ENCODE measurements at regions not wholly inside any gene's neighbourhood (a gene's known extent, or its start where the extent isn't known, plus 50 kb on each side); places are given as distances from the start of the nearest gene placed in this dataset.

GRCh38 chr15:53462651-53463050 is 296.8 kb downstream of the WDR72 start:
- DNase-seq (ENCODE audit: low spot score): no peak

GRCh38 chr15:53461677-53462076 is 297.8 kb downstream of the WDR72 start:
- no peak for DNase-seq (ENCODE audit: low spot score)

- DNase-seq (ENCODE audit: low spot score): no peak
These were observed 300.7 kb downstream of the WDR72 start for GRCh38 chr15:53458736-53459135.

- DNase-seq (ENCODE audit: low spot score): no peak
These were observed 302.0 kb downstream of the WDR72 start for GRCh38 chr15:53457479-53457878.

GRCh38 chr15:53454843-53455721 is 304.4 kb downstream of the WDR72 start:
- DNase-seq (ENCODE audit: low spot score): no peak

GRCh38 chr15:53454535-53454842 is 305.0 kb downstream of the WDR72 start:
- DNase-seq (ENCODE audit: low spot score): no peak

GRCh38 chr15:53453253-53454105 is 306.0 kb downstream of the WDR72 start:
- DNase-seq (ENCODE audit: low spot score): no peak

- DNase-seq (ENCODE audit: low spot score): no peak
These were observed 311.0 kb downstream of the WDR72 start for GRCh38 chr15:53448232-53449015.

GRCh38 chr15:53447742-53448141 is 311.7 kb downstream of the WDR72 start:
- DNase-seq (ENCODE audit: low spot score): no peak

- no peak for DNase-seq (ENCODE audit: low spot score)
These were observed 312.3 kb downstream of the WDR72 start for GRCh38 chr15:53447053-53447574.

- no peak for DNase-seq (ENCODE audit: low spot score)
These were observed 313.1 kb downstream of the WDR72 start for GRCh38 chr15:53446376-53446775.

GRCh38 chr15:53445531-53445930 is 313.9 kb downstream of the WDR72 start:
- no peak for DNase-seq (ENCODE audit: low spot score)

GRCh38 chr15:53437985-53438841 is 321.2 kb downstream of the WDR72 start:
- DNase-seq (ENCODE audit: low spot score): no peak

- DNase-seq (ENCODE audit: low spot score): no peak
These were observed 322.1 kb downstream of the WDR72 start for GRCh38 chr15:53437366-53437765.

GRCh38 chr15:53434174-53434678 is 325.2 kb downstream of the WDR72 start:
- DNase-seq (ENCODE audit: low spot score): peak; percentile 11

- DNase-seq (ENCODE audit: low spot score): no peak
These were observed 343.1 kb downstream of the WDR72 start for GRCh38 chr15:53416219-53416940.

GRCh38 chr15:53414167-53414566 is 345.3 kb downstream of the WDR72 start:
- DNase-seq (ENCODE audit: low spot score): no peak

- no peak for DNase-seq (ENCODE audit: low spot score)
These were observed 346.9 kb downstream of the WDR72 start for GRCh38 chr15:53412542-53412941.

- no peak for DNase-seq (ENCODE audit: low spot score)
These were observed 354.5 kb downstream of the WDR72 start for GRCh38 chr15:53404930-53405493.

- no peak for DNase-seq (ENCODE audit: low spot score)
These were observed 358.0 kb downstream of the WDR72 start for GRCh38 chr15:53401503-53401902.

All from HuH-7.5 (cell line).